NB4 (cell line): ENCODE measurements at regions not wholly inside any gene's neighbourhood (a gene's known extent, or its start where the extent isn't known, plus 50 kb on each side); places are given as distances from the start of the nearest gene placed in this dataset.
"Not testable (repeated sequence)": the region's sequence is repeated elsewhere in the genome, so short reads cannot be mapped to it uniquely, and the experiment has no call there.

Source experiments
- DNase-seq: peaks from one replicate; pipeline ENCODE4 v3.0.0; 2010; ENCODE audit warnings: low read depth
- H3K4me3 ChIP-seq: one replicate; pipeline ENCODE4 v1.5.1; 2011; ENCODE audit warnings: mild to moderate bottlenecking, low read depth, low read length, moderate library complexity
- CTCF ChIP-seq: IDR thresholded peaks from one replicate; pipeline ENCODE4 v1.5.1; 2012; ENCODE audit warnings: low read depth, low read length
- MAX ChIP-seq: IDR thresholded peaks from 2 replicates; pipeline ENCODE4 v1.6.1; 2011; ENCODE audit warnings: low read depth, low read length
- MYC ChIP-seq: IDR thresholded peaks from 2 replicates; pipeline ENCODE4 v1.6.1; 2011; ENCODE audit warnings: low read depth, low read length
- POLR2A ChIP-seq: IDR thresholded peaks from 2 replicates; pipeline ENCODE4 v1.6.1; 2011; ENCODE audit warnings: mild to moderate bottlenecking; ENCODE audit not compliant: insufficient read length; ENCODE audit errors: extremely low read depth

GRCh38 chr6:74346936-74347535 is 651.0 kb downstream of the CD109 start:
- TF ChIP-seq MAX: no peak
- TF ChIP-seq MYC: no peak
- no peak for TF ChIP-seq CTCF
- no peak for TF ChIP-seq POLR2A
- H3K4me3 ChIP-seq: no peak overlapping the region
- no peak for DNase-seq

- DNase-seq: no peak
- no peak overlapping the region for H3K4me3 ChIP-seq
- TF ChIP-seq POLR2A (no peak), CTCF (no peak), MYC (no peak)
Measured at GRCh38 chr6:74343804-74344203, 647.8 kb downstream of the CD109 start.

- H3K4me3 ChIP-seq, DNase-seq: not testable (repeated sequence)
Measured at GRCh38 chr6:74343321-74343720, 647.3 kb downstream of the CD109 start.

- TF ChIP-seq CTCF: no peak
- no peak for TF ChIP-seq POLR2A
- TF ChIP-seq MAX: no peak
- TF ChIP-seq MYC: no peak
- H3K4me3 ChIP-seq: no peak overlapping the region
- no peak for DNase-seq
Measured at GRCh38 chr6:74334722-74335121, 638.7 kb downstream of the CD109 start.

GRCh38 chr6:74333406-74333805 is 637.4 kb downstream of the CD109 start:
- H3K4me3 ChIP-seq: no peak overlapping the region
- no peak for DNase-seq
- TF ChIP-seq MAX (no peak), CTCF (no peak), MYC (no peak), POLR2A (no peak)

GRCh38 chr6:74320715-74321114 is 624.7 kb downstream of the CD109 start:
- no peak for DNase-seq
- H3K4me3 ChIP-seq: no peak overlapping the region
- TF ChIP-seq MYC: no peak
- no peak for TF ChIP-seq POLR2A
- TF ChIP-seq CTCF: no peak
- TF ChIP-seq MAX: no peak
